ENCODE measurements at regions not wholly inside any gene's neighbourhood (a gene's known extent, or its start where the extent isn't known, plus 50 kb on each side); places are given as distances from the start of the nearest gene placed in this dataset.

DNA sequence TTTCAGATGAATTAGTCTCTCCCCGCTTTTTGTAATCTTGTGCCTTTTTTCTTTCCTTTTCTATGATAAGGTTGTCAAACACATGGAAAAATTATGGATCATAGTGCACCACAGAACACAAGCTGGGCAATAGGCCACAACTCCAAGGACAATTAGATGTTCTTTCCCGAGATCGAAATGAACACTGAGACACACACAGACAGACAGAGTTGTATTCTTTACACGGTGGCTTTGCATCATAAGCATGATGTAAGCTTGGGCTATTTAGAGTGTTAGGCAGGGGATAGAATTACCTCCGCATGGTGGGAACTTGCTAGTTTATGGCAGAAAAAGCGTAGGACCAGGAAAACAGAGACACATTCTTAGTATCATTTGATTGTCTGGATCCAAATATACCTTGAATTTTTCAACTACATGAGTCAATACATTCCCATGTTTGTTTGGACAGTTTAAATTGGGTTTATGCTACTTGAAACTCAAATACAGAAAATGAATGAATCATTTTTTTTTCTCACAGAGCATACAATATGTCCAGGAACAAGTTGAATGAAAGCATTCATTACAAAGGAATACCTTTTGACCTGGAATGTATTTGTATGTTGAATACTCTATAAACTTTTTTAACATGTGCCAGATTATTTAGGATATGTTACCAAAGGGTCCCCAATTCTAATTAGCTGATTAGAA, 1611.5 kb upstream of the TMEFF2 start:
- H3K27me3 ChIP-seq (ENCODE audit: insufficient read depth, low read length): no peaks in the 10 kb centered on the region
- no peaks in the 10 kb centered on the region for H3K4me1 ChIP-seq (ENCODE audit: insufficient read depth, low read length)
- no peak overlapping the region for H3K9ac ChIP-seq (ENCODE audit: low read depth, low read length)
- WGBS: 91% methylated on average over 5 of the region's 6 CpGs
- H3K27ac ChIP-seq (ENCODE audit: low read depth, low read length): no peak overlapping the region
- H3K36me3 ChIP-seq (ENCODE audit: insufficient read depth, low read length): no peaks in the 10 kb centered on the region
- no peaks in the 10 kb centered on the region for H3K9me3 ChIP-seq (ENCODE audit: insufficient read depth, low read depth, low read length)
- no peak overlapping the region for H3K4me3 ChIP-seq (ENCODE audit: low read length)

DNA sequence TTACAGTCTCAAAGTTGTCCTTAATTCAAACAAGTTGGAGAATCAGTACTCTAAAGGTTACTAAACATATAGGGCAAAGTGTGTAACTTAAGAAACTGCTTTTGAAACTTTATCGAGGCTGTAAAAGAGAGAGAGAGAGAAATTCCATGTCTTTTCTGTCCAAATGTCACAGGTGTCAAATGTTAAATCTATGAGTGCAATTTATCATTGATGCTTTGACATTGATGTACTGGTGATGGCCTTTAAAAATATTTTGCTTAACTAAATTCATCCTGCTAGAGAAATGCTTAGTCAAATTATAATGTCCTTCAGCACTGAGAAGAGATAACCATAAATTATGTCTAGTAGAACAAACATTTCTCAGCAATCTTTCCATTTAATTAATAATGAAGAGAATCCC, 1602.1 kb upstream of the TMEFF2 start:
- 95% methylated on average over 1 of the region's 1 CpG for WGBS
- no peaks in the 10 kb centered on the region for H3K27me3 ChIP-seq (ENCODE audit: insufficient read depth, low read length)
- H3K4me1 ChIP-seq (ENCODE audit: insufficient read depth, low read length): no peaks in the 10 kb centered on the region
- H3K9me3 ChIP-seq (ENCODE audit: insufficient read depth, low read depth, low read length): no peaks in the 10 kb centered on the region
- H3K36me3 ChIP-seq (ENCODE audit: insufficient read depth, low read length): no peaks in the 10 kb centered on the region
- no peak overlapping the region for H3K9ac ChIP-seq (ENCODE audit: low read depth, low read length)
- no peak overlapping the region for H3K4me3 ChIP-seq (ENCODE audit: low read length)
- no peak overlapping the region for H3K27ac ChIP-seq (ENCODE audit: low read depth, low read length)

DNA sequence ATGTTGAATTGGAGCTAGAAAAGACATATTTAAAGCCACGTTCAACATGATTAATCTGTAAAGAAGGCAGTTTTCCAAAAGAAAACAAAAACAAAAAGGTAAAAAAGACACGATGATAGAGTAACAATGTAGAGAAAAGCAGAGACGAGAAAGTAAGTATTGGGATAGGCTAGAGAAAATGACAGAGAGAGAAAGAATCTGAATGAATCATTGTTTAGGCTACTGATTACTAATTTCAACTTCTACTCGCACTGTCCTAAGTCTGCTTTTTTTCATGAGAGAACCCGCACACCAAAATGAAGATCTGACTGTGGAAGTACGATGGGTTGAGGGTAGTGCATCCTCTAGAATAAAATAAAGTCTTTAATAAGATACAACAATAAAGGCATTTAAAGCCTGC, 1599.2 kb upstream of the TMEFF2 start:
- no peaks in the 10 kb centered on the region for H3K9me3 ChIP-seq (ENCODE audit: insufficient read depth, low read depth, low read length)
- H3K27me3 ChIP-seq (ENCODE audit: insufficient read depth, low read length): no peaks in the 10 kb centered on the region
- no peak overlapping the region for H3K9ac ChIP-seq (ENCODE audit: low read depth, low read length)
- H3K27ac ChIP-seq (ENCODE audit: low read depth, low read length): no peak overlapping the region
- H3K4me1 ChIP-seq (ENCODE audit: insufficient read depth, low read length): no peaks in the 10 kb centered on the region
- 98% methylated on average over 5 of the region's 6 CpGs for WGBS
- no peaks in the 10 kb centered on the region for H3K36me3 ChIP-seq (ENCODE audit: insufficient read depth, low read length)
- H3K4me3 ChIP-seq (ENCODE audit: low read length): no peak overlapping the region

GRCh38 chr2:193783681-193784080, 1588.9 kb upstream of the TMEFF2 start:
- Histone ChIP-seq H3K27me3 (ENCODE audit: insufficient read depth, low read length) (no peaks in the 10 kb centered on the region), H3K27ac (ENCODE audit: low read depth, low read length) (no peak overlapping the region), H3K4me1 (ENCODE audit: insufficient read depth, low read length) (no peaks in the 10 kb centered on the region), H3K36me3 (ENCODE audit: insufficient read depth, low read length) (no peaks in the 10 kb centered on the region), H3K9me3 (ENCODE audit: insufficient read depth, low read depth, low read length) (no peaks in the 10 kb centered on the region), H3K9ac (ENCODE audit: low read depth, low read length) (no peak overlapping the region), H3K4me3 (ENCODE audit: low read length) (no peak overlapping the region)
- no CpG with 5 or more reads among the region's 2 CpGs for WGBS

DNA sequence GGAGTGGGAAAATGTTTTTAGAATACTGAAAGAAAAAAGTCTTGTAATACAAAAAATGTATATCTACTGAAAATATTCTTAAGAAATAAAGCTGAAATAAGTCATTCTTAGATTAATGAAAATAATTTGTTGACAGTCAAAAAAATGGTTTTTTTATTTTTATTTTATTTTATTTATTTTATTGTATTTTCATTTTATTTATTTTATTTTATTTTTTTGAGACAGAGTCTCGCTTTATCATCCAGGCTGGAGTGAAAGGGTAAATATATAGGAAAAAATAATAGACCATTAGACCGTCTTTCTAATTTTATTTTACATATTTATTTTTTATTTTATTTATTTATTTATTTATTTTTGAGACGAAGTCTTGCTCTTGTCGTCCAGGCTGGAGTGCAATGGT, 1583.6 kb upstream of the TMEFF2 start:
- H3K4me3 ChIP-seq (ENCODE audit: low read length): no peak overlapping the region
- no peaks in the 10 kb centered on the region for H3K4me1 ChIP-seq (ENCODE audit: insufficient read depth, low read length)
- no peaks in the 10 kb centered on the region for H3K36me3 ChIP-seq (ENCODE audit: insufficient read depth, low read length)
- no peak overlapping the region for H3K9ac ChIP-seq (ENCODE audit: low read depth, low read length)
- H3K27me3 ChIP-seq (ENCODE audit: insufficient read depth, low read length): no peaks in the 10 kb centered on the region
- 95% methylated on average over 2 of the region's 4 CpGs for WGBS
- H3K9me3 ChIP-seq (ENCODE audit: insufficient read depth, low read depth, low read length): no peaks in the 10 kb centered on the region
- no peak overlapping the region for H3K27ac ChIP-seq (ENCODE audit: low read depth, low read length)

- Histone ChIP-seq H3K4me3 (ENCODE audit: low read length) (no peak overlapping the region), H3K27me3 (ENCODE audit: insufficient read depth, low read length) (no peaks in the 10 kb centered on the region), H3K9ac (ENCODE audit: low read depth, low read length) (no peak overlapping the region), H3K4me1 (ENCODE audit: insufficient read depth, low read length) (no peaks in the 10 kb centered on the region), H3K27ac (ENCODE audit: low read depth, low read length) (no peak overlapping the region), H3K36me3 (ENCODE audit: insufficient read depth, low read length) (no peaks in the 10 kb centered on the region), H3K9me3 (ENCODE audit: insufficient read depth, low read depth, low read length) (no peaks in the 10 kb centered on the region)
- no CpG with 5 or more reads among the region's 1 CpG for WGBS
These were observed 1582.3 kb upstream of the TMEFF2 start for GRCh38 chr2:193776988-193777387.

- WGBS: no CpG with 5 or more reads among the region's 2 CpGs
These were observed 1579.4 kb upstream of the TMEFF2 start for GRCh38 chr2:193774166-193774565.

DNA sequence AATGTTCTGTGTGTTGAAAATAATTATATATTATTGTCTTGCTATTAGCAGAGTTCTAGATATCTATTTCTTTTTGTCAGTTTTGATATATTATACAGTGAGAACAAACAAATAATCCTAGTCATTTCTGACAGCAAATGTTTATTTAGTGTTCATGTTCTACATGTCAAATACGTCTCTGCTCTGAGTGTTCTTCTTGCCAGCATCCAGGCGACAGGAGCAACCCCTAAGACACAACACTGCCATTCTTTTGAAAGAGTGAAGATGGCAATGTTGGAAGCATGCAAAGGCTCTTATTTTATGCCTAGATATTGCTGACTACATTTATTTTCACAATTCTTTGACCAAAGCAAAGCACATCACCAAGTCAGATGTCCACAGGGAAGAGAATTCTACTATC, 1556.6 kb upstream of the TMEFF2 start:
- no peak overlapping the region for H3K4me3 ChIP-seq (ENCODE audit: low read length)
- H3K4me1 ChIP-seq (ENCODE audit: insufficient read depth, low read length): no peaks in the 10 kb centered on the region
- H3K27ac ChIP-seq (ENCODE audit: low read depth, low read length): no peak overlapping the region
- 100% methylated on average over 2 of the region's 2 CpGs for WGBS
- no peaks in the 10 kb centered on the region for H3K27me3 ChIP-seq (ENCODE audit: insufficient read depth, low read length)
- H3K36me3 ChIP-seq (ENCODE audit: insufficient read depth, low read length): no peaks in the 10 kb centered on the region
- no peaks in the 10 kb centered on the region for H3K9me3 ChIP-seq (ENCODE audit: insufficient read depth, low read depth, low read length)
- no peak overlapping the region for H3K9ac ChIP-seq (ENCODE audit: low read depth, low read length)

More at GRCh38 chr2:193774166-193774565, 1579.4 kb upstream of the TMEFF2 start:
- H3K9me3 ChIP-seq (ENCODE audit: insufficient read depth, low read depth, low read length): no peaks in the 10 kb centered on the region
- no peaks in the 10 kb centered on the region for H3K4me1 ChIP-seq (ENCODE audit: insufficient read depth, low read length)
- no peak overlapping the region for H3K9ac ChIP-seq (ENCODE audit: low read depth, low read length)
- no peak overlapping the region for H3K27ac ChIP-seq (ENCODE audit: low read depth, low read length)
- H3K4me3 ChIP-seq (ENCODE audit: low read length): no peak overlapping the region
- H3K27me3 ChIP-seq (ENCODE audit: insufficient read depth, low read length): no peaks in the 10 kb centered on the region
- no peaks in the 10 kb centered on the region for H3K36me3 ChIP-seq (ENCODE audit: insufficient read depth, low read length)

DNA sequence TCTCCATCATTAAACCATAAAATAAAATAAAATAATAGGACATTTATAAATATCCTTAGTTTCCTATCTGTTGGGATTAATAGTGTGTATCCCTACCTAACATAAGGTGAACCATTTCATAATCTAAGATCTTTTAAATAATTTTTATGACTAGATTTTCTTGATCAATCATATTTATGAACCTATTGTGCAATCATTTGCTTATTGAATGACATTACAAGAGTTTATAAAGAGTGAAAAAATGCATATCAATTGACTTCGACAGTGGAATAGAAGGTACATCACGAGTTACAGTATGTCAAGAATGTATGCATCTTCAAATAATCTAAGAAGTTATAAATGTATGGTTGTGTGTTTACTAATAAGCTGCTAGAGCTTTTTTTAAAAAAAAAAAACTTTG, 1554.8 kb upstream of the TMEFF2 start:
- H3K9ac ChIP-seq (ENCODE audit: low read depth, low read length): no peak overlapping the region
- WGBS: 92% methylated on average over 2 of the region's 2 CpGs
- H3K9me3 ChIP-seq (ENCODE audit: insufficient read depth, low read depth, low read length): no peaks in the 10 kb centered on the region
- no peaks in the 10 kb centered on the region for H3K27me3 ChIP-seq (ENCODE audit: insufficient read depth, low read length)
- H3K27ac ChIP-seq (ENCODE audit: low read depth, low read length): no peak overlapping the region
- H3K36me3 ChIP-seq (ENCODE audit: insufficient read depth, low read length): no peaks in the 10 kb centered on the region
- no peaks in the 10 kb centered on the region for H3K4me1 ChIP-seq (ENCODE audit: insufficient read depth, low read length)
- H3K4me3 ChIP-seq (ENCODE audit: low read length): no peak overlapping the region

DNA sequence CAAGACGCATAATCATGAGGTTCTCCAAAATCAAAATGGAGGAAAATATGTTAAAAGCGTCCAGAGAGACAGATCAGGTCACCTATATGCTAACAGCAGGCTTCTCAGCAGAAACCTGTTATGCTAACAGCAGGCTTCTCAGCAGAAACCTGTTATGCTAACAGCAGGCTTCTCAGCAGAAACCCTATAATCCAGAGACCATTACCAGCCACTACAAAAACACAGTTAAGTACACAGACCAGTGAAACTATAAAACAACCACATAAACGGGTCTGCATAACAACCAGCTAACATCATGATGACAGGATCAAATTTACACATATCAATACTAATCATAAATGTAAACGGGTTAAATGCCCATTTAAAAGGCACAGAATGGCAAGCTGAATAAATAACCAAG, 1548.4 kb upstream of the TMEFF2 start:
- no peak overlapping the region for H3K4me3 ChIP-seq (ENCODE audit: low read length)
- peaks cover 15% of the 10 kb centered on the region for H3K4me1 ChIP-seq (ENCODE audit: insufficient read depth, low read length)
- WGBS: 24% methylated on average over 4 of the region's 4 CpGs
- peaks cover 20% of the 10 kb centered on the region for H3K27me3 ChIP-seq (ENCODE audit: insufficient read depth, low read length)
- H3K27ac ChIP-seq (ENCODE audit: low read depth, low read length): no peak overlapping the region
- no peaks in the 10 kb centered on the region for H3K9me3 ChIP-seq (ENCODE audit: insufficient read depth, low read depth, low read length)
- no peaks in the 10 kb centered on the region for H3K36me3 ChIP-seq (ENCODE audit: insufficient read depth, low read length)
- H3K9ac ChIP-seq (ENCODE audit: low read depth, low read length): no peak overlapping the region

GRCh38 chr2:193738892-193739291, 1544.2 kb upstream of the TMEFF2 start:
- Histone ChIP-seq H3K4me1 (ENCODE audit: insufficient read depth, low read length) (peaks cover 15% of the 10 kb centered on the region), H3K4me3 (ENCODE audit: low read length) (no peak overlapping the region), H3K9me3 (ENCODE audit: insufficient read depth, low read depth, low read length) (no peaks in the 10 kb centered on the region), H3K36me3 (ENCODE audit: insufficient read depth, low read length) (no peaks in the 10 kb centered on the region), H3K9ac (ENCODE audit: low read depth, low read length) (no peak overlapping the region), H3K27me3 (ENCODE audit: insufficient read depth, low read length) (peaks cover 20% of the 10 kb centered on the region), H3K27ac (ENCODE audit: low read depth, low read length) (no peak overlapping the region)
- 91% methylated on average over 4 of the region's 4 CpGs for WGBS

DNA sequence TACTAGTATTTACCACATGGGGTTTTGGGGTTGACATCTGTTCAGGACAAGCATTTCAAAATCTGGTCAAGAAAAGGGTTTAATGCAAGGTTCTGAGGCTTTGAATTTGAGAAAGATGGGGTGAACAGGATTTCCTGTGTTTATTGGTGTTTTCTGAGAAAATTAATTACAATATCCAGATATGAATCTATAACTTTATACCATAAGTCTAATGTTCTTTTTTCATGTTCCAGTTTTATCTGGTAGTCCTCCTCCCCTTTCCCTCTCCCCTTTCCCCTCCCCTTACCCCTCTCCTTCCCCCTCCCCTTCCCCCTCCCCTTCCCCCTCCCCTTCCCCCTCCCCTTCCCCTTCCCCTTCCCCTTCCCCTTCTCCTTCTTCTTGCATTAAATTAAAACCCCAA, 1518.2 kb upstream of the TMEFF2 start:
- Histone ChIP-seq H3K9ac (ENCODE audit: low read depth, low read length) (no peak overlapping the region), H3K36me3 (ENCODE audit: insufficient read depth, low read length) (no peaks in the 10 kb centered on the region), H3K4me3 (ENCODE audit: low read length) (no peak overlapping the region), H3K4me1 (ENCODE audit: insufficient read depth, low read length) (no peaks in the 10 kb centered on the region), H3K27ac (ENCODE audit: low read depth, low read length) (no peak overlapping the region), H3K9me3 (ENCODE audit: insufficient read depth, low read depth, low read length) (peaks cover 9% of the 10 kb centered on the region), H3K27me3 (ENCODE audit: insufficient read depth, low read length) (no peaks in the 10 kb centered on the region)
